ENCODE measurements at regions not wholly inside any gene's neighbourhood (a gene's known extent, or its start where the extent isn't known, plus 50 kb on each side); places are given as distances from the start of the nearest gene placed in this dataset.
"Not testable (repeated sequence)": the region's sequence is repeated elsewhere in the genome, so short reads cannot be mapped to it uniquely, and the experiment has no call there.

GRCh38 chr5:91243286-91243685, 139.8 kb downstream of the ARRDC3 start:
- no peak for DNase-seq (ENCODE audit: low read depth, low spot score)

- not testable (repeated sequence) for DNase-seq (ENCODE audit: low read depth, low spot score)
Observed at GRCh38 chr5:91241460-91241859, 141.7 kb downstream of the ARRDC3 start.

GRCh38 chr5:91240175-91240574, 142.9 kb downstream of the ARRDC3 start:
- no peak for DNase-seq (ENCODE audit: low read depth, low spot score)

- no peak for DNase-seq (ENCODE audit: low read depth, low spot score)
Observed at GRCh38 chr5:91235271-91235694, 147.8 kb downstream of the ARRDC3 start.

GRCh38 chr5:91232523-91232922, 150.6 kb downstream of the ARRDC3 start:
- no peak for DNase-seq (ENCODE audit: low read depth, low spot score)

- no peak for DNase-seq (ENCODE audit: low read depth, low spot score)
Observed at GRCh38 chr5:91229031-91229727, 153.9 kb downstream of the ARRDC3 start.

- no peak for DNase-seq (ENCODE audit: low read depth, low spot score)
Observed at GRCh38 chr5:91228188-91228587, 154.9 kb downstream of the ARRDC3 start.

- peak; percentile 30 for DNase-seq (ENCODE audit: low read depth, low spot score)
Observed at GRCh38 chr5:91225848-91226686, 157.1 kb downstream of the ARRDC3 start.

- no peak for DNase-seq (ENCODE audit: low read depth, low spot score)
Observed at GRCh38 chr5:91224969-91225368, 158.1 kb downstream of the ARRDC3 start.

- no peak for DNase-seq (ENCODE audit: low read depth, low spot score)
Observed at GRCh38 chr5:91224456-91224855, 158.7 kb downstream of the ARRDC3 start.

- DNase-seq (ENCODE audit: low read depth, low spot score): no peak
Observed at GRCh38 chr5:91223886-91224285, 159.2 kb downstream of the ARRDC3 start.

GRCh38 chr5:91222482-91222881, 160.6 kb downstream of the ARRDC3 start:
- no peak for DNase-seq (ENCODE audit: low read depth, low spot score)

- no peak for DNase-seq (ENCODE audit: low read depth, low spot score)
Observed at GRCh38 chr5:91221917-91222316, 161.2 kb downstream of the ARRDC3 start.

- peak; percentile 9 for DNase-seq (ENCODE audit: low read depth, low spot score)
Observed at GRCh38 chr5:91219803-91220371, 163.2 kb downstream of the ARRDC3 start.

GRCh38 chr5:91219091-91219802, 163.9 kb downstream of the ARRDC3 start:
- no peak for DNase-seq (ENCODE audit: low read depth, low spot score)

GRCh38 chr5:91217859-91218258, 165.3 kb downstream of the ARRDC3 start:
- DNase-seq (ENCODE audit: low read depth, low spot score): no peak

GRCh38 chr5:91214571-91214970, 168.5 kb downstream of the ARRDC3 start:
- no peak for DNase-seq (ENCODE audit: low read depth, low spot score)
